ENCODE measurements at regions not wholly inside any gene's neighbourhood (a gene's known extent, or its start where the extent isn't known, plus 50 kb on each side); places are given as distances from the start of the nearest gene placed in this dataset.

- no peak overlapping the region for H3K27ac ChIP-seq (ENCODE audit: insufficient read depth, low read depth, low read length)
- H3K9ac ChIP-seq (replicated peaks; ENCODE audit: extremely low read depth, insufficient read depth, low read length), result no peak overlapping the region
- no peak for DNase-seq (ENCODE audit: low read depth, low spot score)
- no peak overlapping the region for H2AFZ ChIP-seq (ENCODE audit: low read depth, low read length)
- H3K9me3 ChIP-seq (replicated peaks; ENCODE audit: control insufficient read depth, insufficient read depth, low read length), result no peaks in the 10 kb centered on the region
- CTCF ChIA-PET, result interaction anchor here (1.5 kb wide), 1 partner anchor 16 kb away, joined by 4 read pairs; no protein-coding TSS in a partner anchor
- no peaks in the 10 kb centered on the region for H3K4me1 ChIP-seq (ENCODE audit: control insufficient read depth, extremely low read depth, insufficient read depth, low read length)
- H4K20me1 ChIP-seq (replicated peaks; ENCODE audit: control insufficient read depth, extremely low read depth, insufficient read depth, low read length), result no peaks in the 10 kb centered on the region
- peaks cover 26 to 57% of the 10 kb centered on the region in 2 experiments for H3K27me3 ChIP-seq (ENCODE audit: control insufficient read depth in 2 of 2, insufficient read depth in 2 of 2, low read length in 2 of 2)
- BruUV-seq (replicated peaks), result no TSS peak
- no peak overlapping the region for H3K4me2 ChIP-seq (ENCODE audit: insufficient read depth, low read length)
- dilution Hi-C loops (cut with MboI; ENCODE audit: extremely low pct_ligation_motif_present, low sequenced_read_pairs) (no loop called here), intact Hi-C loops (cut with micrococcal nuclease) (no loop called here)
- no peak overlapping the region for H3K4me3 ChIP-seq (replicated peaks in 1 of 3; ENCODE audit: insufficient read depth in 1 of 3, low read depth in 1 of 3, low read length in 3 of 3)
- FAIRE-seq, result no peak
- POLR2A ChIA-PET, result no interaction called here
- no peaks in the 10 kb centered on the region for H3K79me2 ChIP-seq (ENCODE audit: control insufficient read depth, insufficient read depth, low read length)
- H3K36me3 ChIP-seq (ENCODE audit: control insufficient read depth in 2 of 2, extremely low read depth in 1 of 2, insufficient read depth in 2 of 2, low read length in 2 of 2), result no peaks in the 10 kb centered on the region
- TF ChIP-seq MAX (IDR thresholded peaks at IDR 0.05; ENCODE audit: insufficient read depth, insufficient read length), result no peak
- TF ChIP-seq GATA2 (IDR thresholded peaks at IDR 0.05; ENCODE audit: insufficient read depth, insufficient read length, low read depth, low read length), result no peak
- no peak for TF ChIP-seq POLR2A (IDR thresholded peaks at IDR 0.05; ENCODE audit: low read depth, low read length)
- TF ChIP-seq MYC (IDR thresholded peaks at IDR 0.05; ENCODE audit: low read depth, low read length), result no peak
- TF ChIP-seq FOS (IDR thresholded peaks at IDR 0.05; ENCODE audit: borderline replicate concordance, insufficient read depth, low read length), result no peak
- TF ChIP-seq, protein P1, sequence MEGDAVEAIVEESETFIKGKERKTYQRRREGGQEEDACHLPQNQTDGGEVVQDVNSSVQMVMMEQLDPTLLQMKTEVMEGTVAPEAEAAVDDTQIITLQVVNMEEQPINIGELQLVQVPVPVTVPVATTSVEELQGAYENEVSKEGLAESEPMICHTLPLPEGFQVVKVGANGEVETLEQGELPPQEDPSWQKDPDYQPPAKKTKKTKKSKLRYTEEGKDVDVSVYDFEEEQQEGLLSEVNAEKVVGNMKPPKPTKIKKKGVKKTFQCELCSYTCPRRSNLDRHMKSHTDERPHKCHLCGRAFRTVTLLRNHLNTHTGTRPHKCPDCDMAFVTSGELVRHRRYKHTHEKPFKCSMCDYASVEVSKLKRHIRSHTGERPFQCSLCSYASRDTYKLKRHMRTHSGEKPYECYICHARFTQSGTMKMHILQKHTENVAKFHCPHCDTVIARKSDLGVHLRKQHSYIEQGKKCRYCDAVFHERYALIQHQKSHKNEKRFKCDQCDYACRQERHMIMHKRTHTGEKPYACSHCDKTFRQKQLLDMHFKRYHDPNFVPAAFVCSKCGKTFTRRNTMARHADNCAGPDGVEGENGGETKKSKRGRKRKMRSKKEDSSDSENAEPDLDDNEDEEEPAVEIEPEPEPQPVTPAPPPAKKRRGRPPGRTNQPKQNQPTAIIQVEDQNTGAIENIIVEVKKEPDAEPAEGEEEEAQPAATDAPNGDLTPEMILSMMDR (IDR thresholded peaks at IDR 0.05; ENCODE audit: extremely low read depth in 1 of 2, insufficient read depth in 1 of 2, low read depth in 1 of 2, low read length in 2 of 2), result no peak
- no peak for TF ChIP-seq POLR2AphosphoS5 (IDR thresholded peaks at IDR 0.05; ENCODE audit: insufficient read depth, low read depth, low read length)
- no peak for TF ChIP-seq JUN (IDR thresholded peaks at IDR 0.05; ENCODE audit: borderline replicate concordance, insufficient read depth, insufficient read length, low read depth)
- no peak for TF ChIP-seq EZH2 (IDR thresholded peaks at IDR 0.05; ENCODE audit: borderline replicate concordance, low read depth, low read length, severe bottlenecking)
- no peaks in the 10 kb centered on the region for H3K9me1 ChIP-seq (replicated peaks; ENCODE audit: control insufficient read depth, extremely low read depth, insufficient read depth, low read length)
These were observed 275.9 kb upstream of the NFE2L3 start for GRCh38 chr7:25876092-25876491.
